B cell (primary cell): ENCODE measurements at regions not wholly inside any gene's neighbourhood (a gene's known extent, or its start where the extent isn't known, plus 50 kb on each side); places are given as distances from the start of the nearest gene placed in this dataset.

Experiments used
- CTCF ChIP-seq: fragments of 200-600 bp; IDR thresholded peaks from one replicate; pipeline ENCODE4 v1.8.0; 2022; ENCODE audit warnings: antibody characterized with exemption, mild to moderate bottlenecking
- EZH2 ChIP-seq: IDR thresholded peaks from 2 replicates; pipeline ENCODE4 v1.6.1; 2012; ENCODE audit warnings: borderline replicate concordance, low read depth, mild to moderate bottlenecking, moderate library complexity, low read length; ENCODE audit not compliant: insufficient read depth, poor library complexity, severe bottlenecking

GRCh38 chr16:58807276-58807675 is 73.2 kb upstream of the GOT2 start:
- TF ChIP-seq CTCF: no peak
- no peak for TF ChIP-seq EZH2
